HepG2 (cell line): ENCODE measurements at regions not wholly inside any gene's neighbourhood (a gene's known extent, or its start where the extent isn't known, plus 50 kb on each side); places are given as distances from the start of the nearest gene placed in this dataset.

ENCODE experiments used
- ATAC-seq: fragments of 200-7000 bp; cut with Tn5 transposase; 3 replicates; pipeline ENCODE4 v1.9.1; 2020; ENCODE audit warnings: mild to moderate bottlenecking, moderate library complexity
- BruUV-seq: library from RNA; stranded (reverse); fragments of 400-500 nt; replicated peaks from 2 replicates; lab custom pipeline; 2021; lab: Mats Ljungman, UMichigan
- CTCF ChIA-PET: fragments of 300-600 bp; formaldehyde crosslinking; extraction: SDS; loops from one replicate; lab custom pipeline; 2021; ENCODE audit warnings: low total read pairs, inconsistent platforms, low intra/inter-chr PET ratio; lab: Yijun Ruan, JAX
- POLR2A ChIA-PET: fragments of 350-600 bp; sonication (Branson Sonifier 250); formaldehyde crosslinking; loops from one replicate; lab custom pipeline; 2020; ENCODE audit warnings: antibody characterized with exemption, inconsistent platforms; lab: Yijun Ruan, JAX
- DNase-seq: peaks from one replicate; pipeline ENCODE4 v3.0.0-alpha.2; 2015; ENCODE audit warnings: low spot score
- FAIRE-seq: peaks from 3 replicates; lab custom pipeline; 2011; peaks lifted over from hg19 to GRCh38; lab: Jason Lieb, UNC
- H2AFZ ChIP-seq: one replicate; pipeline ENCODE4 v1.6.1; 2011; ENCODE audit warnings: low read length, inconsistent platforms
- H3K27ac ChIP-seq: fragments of 300-600 bp; 3 replicates; pipeline ENCODE4 v1.8.0; 2011; ENCODE audit warnings: mixed run types, mild to moderate bottlenecking, mixed read lengths, low read length, inconsistent platforms; ENCODE audit not compliant: insufficient read depth; ENCODE audit errors: extremely low read length
- H3K27me3 ChIP-seq, 2 experiments: fragments of 200-600 bp in 1 of 2; 2 replicates in 1 of 2; 3 replicates in 1 of 2; pipeline versions ENCODE4 v1.6.0 to v1.8.0; 2011; ENCODE audit warnings: low read length in 2 of 2, mild to moderate bottlenecking in 2 of 2, moderate library complexity in 2 of 2, inconsistent platforms in 1 of 2; ENCODE audit not compliant: insufficient read depth in 2 of 2, control insufficient read depth in 1 of 2
- H3K36me3 ChIP-seq, 2 experiments: fragments of 200-600 bp in 1 of 2; replicated peaks in 1 of 2; 2 replicates in 1 of 2; 3 replicates in 1 of 2; pipeline versions ENCODE4 v1.5.1 to v1.8.0; 2011; ENCODE audit warnings: low read length in 2 of 2, inconsistent platforms in 1 of 2; ENCODE audit not compliant: insufficient read depth in 2 of 2, control insufficient read depth in 1 of 2
- H3K4me1 ChIP-seq: 2 replicates; pipeline ENCODE4 v1.5.1; 2012; ENCODE audit warnings: low read length, inconsistent platforms; ENCODE audit not compliant: insufficient read depth
- H3K4me2 ChIP-seq: 2 replicates; pipeline ENCODE4 v1.6.0; 2011; ENCODE audit warnings: low read depth, low read length, inconsistent platforms
- H3K4me3 ChIP-seq, 3 experiments: fragments of 200-600 bp in 1 of 3; sonication (generic), shearing (Covaris generic) in 1 of 3; replicated peaks in 1 of 3; 2 replicates each; pipeline ENCODE4 v1.5.1; 2011 to 2016; ENCODE audit warnings: low read length in 3 of 3, inconsistent platforms in 2 of 3, low read depth in 2 of 3, mild to moderate bottlenecking in 2 of 3, control low read depth in 1 of 3, mixed read lengths in 1 of 3; ENCODE audit not compliant: insufficient read depth in 1 of 3
- H3K79me2 ChIP-seq: one replicate; pipeline ENCODE4 v1.6.1; 2011; ENCODE audit warnings: low read length, inconsistent platforms; ENCODE audit not compliant: insufficient read depth
- H3K9ac ChIP-seq: 2 replicates; pipeline ENCODE4 v1.6.0; 2011; ENCODE audit warnings: mild to moderate bottlenecking, low read depth, low read length, inconsistent platforms; ENCODE audit not compliant: insufficient read depth
- H3K9me3 ChIP-seq: 2 replicates; pipeline ENCODE4 v1.5.1; 2012; ENCODE audit warnings: mild to moderate bottlenecking, low read length
- H4K20me1 ChIP-seq: 2 replicates; pipeline ENCODE4 v1.6.0; 2011; ENCODE audit warnings: inconsistent platforms, mild to moderate bottlenecking, low read length, moderate library complexity; ENCODE audit not compliant: insufficient read depth
- ATF7 ChIP-seq, 2 experiments: fragments of 450-650 bp in 1 of 2; sonication (generic) in 1 of 2; formaldehyde crosslinking in 1 of 2; IDR thresholded peaks; 2 replicates each; pipeline versions ENCODE4 v1.4.0 to v1.6.1; 2016 to 2020; ENCODE audit warnings: antibody characterized with exemption in 1 of 2, mild to moderate bottlenecking in 1 of 2, missing genetic modification reagents in 1 of 2
- KDM2A ChIP-seq: sonication (generic); formaldehyde crosslinking; IDR thresholded peaks from 2 replicates; pipeline ENCODE4 v1.4.0; 2020; ENCODE audit warnings: low read depth, missing genetic modification reagents, borderline replicate concordance
- NCOR1 ChIP-seq: fragments of 200-600 bp; sonication (generic); IDR thresholded peaks from 2 replicates; pipeline ENCODE4 v1.7.0; 2017; ENCODE audit warnings: antibody characterized with exemption, low read length, borderline replicate concordance
- TP53 ChIP-seq: sonication (generic); formaldehyde crosslinking; conservative IDR thresholded peaks from 2 replicates; pipeline ENCODE4 v1.4.0; 2020; ENCODE audit warnings: missing genetic modification reagents
- ZEB1 ChIP-seq: IDR thresholded peaks from 2 replicates; pipeline ENCODE4 v1.6.1; 2012; ENCODE audit warnings: mild to moderate bottlenecking, low read depth, inconsistent platforms; ENCODE audit not compliant: insufficient replicate concordance
- ZNF121 ChIP-seq: sonication (generic); formaldehyde crosslinking; IDR thresholded peaks from 2 replicates; pipeline ENCODE4 v1.5.0; 2020; ENCODE audit warnings: mild to moderate bottlenecking, missing genetic modification reagents
- ZNF138 ChIP-seq: sonication (generic); formaldehyde crosslinking; IDR thresholded peaks from 2 replicates; pipeline ENCODE4 v1.5.0; 2020; ENCODE audit warnings: mild to moderate bottlenecking, low read depth, missing genetic modification reagents
- ZNF180 ChIP-seq: sonication (generic); formaldehyde crosslinking; IDR thresholded peaks from 2 replicates; pipeline ENCODE4 v1.4.0; 2020; ENCODE audit warnings: low read depth, missing genetic modification reagents, borderline replicate concordance
- ZNF33A ChIP-seq: sonication (generic); formaldehyde crosslinking; IDR thresholded peaks from 2 replicates; pipeline ENCODE4 v1.5.1; 2020; ENCODE audit warnings: missing genetic modification reagents, mild to moderate bottlenecking, moderate library complexity, borderline replicate concordance
- ZNF589 ChIP-seq: sonication (generic); formaldehyde crosslinking; conservative IDR thresholded peaks from 2 replicates; pipeline ENCODE4 v1.8.0; 2022; ENCODE audit warnings: mild to moderate bottlenecking, moderate library complexity, missing genetic modification reagents
- WGBS: methylation state at CpG from one replicate; pipeline ENCODE4 v1.1.6; 2017; ENCODE audit warnings: low lambda C conversion rate; 5-methylcytosine and 5-hydroxymethylcytosine counted together
- in situ Hi-C: cut with HindIII; loops from 2 replicates; pipeline ENCODE4 v1.10.0; 2017; ENCODE audit warnings: low pct_unique_long_range_greater_than_20kb; ENCODE audit not compliant: extremely low pct_ligation_motif_present
- intact Hi-C: fragments of 100-400 bp; cut with micrococcal nuclease; formaldehyde crosslinking; loops from one replicate; pipeline ENCODE4 v1.10.0; 2022; ENCODE audit not compliant: unreplicated experiment
- TF ChIP-seq, protein P1 (sequence below): sonication (generic); formaldehyde crosslinking; IDR thresholded peaks from 2 replicates; pipeline ENCODE4 v1.9.0; 2021; ENCODE audit warnings: missing genetic modification reagents, borderline replicate concordance

DNA sequence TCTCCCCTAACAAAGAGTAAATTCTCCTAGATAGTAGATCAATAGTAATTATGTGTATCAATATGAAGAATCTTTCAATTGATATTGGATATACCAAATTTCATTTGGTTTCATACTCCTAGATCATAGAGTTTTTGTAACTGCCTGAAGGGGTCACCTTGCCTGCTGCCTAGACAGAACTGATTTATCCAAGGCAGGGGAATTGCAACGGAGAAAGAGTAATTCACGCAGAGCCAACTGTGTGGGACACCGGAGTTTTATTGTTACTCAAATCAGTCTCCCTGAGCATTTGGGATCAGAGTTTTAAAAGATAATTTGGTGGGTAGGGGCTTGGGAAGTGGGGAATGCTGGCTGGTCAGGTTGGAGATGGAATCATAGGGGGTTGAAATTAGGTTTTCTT, 92.2 kb upstream of the SLC8A1 start:
- Histone ChIP-seq H3K4me2 (no peak overlapping the region), H3K79me2 (no peaks in the 10 kb centered on the region), H3K27me3 (no peaks in the 10 kb centered on the region), H3K9ac (no peak overlapping the region), H2AFZ (no peak overlapping the region), H3K4me3 (no peak overlapping the region), H3K9me3 (no peaks in the 10 kb centered on the region), H3K4me1 (no peaks in the 10 kb centered on the region), H4K20me1 (no peaks in the 10 kb centered on the region), H3K27ac (no peak overlapping the region), H3K36me3 (no peaks in the 10 kb centered on the region)
- POLR2A ChIA-PET, result no interaction called here
- intact Hi-C loops, result no loop called here
- ATAC-seq, result no peak
- in situ Hi-C loops, result no loop called here
- TF ChIP-seq ZNF121 (CRISPR knock-in tag) (no peak), KDM2A (no peak), NCOR1 (no peak), ATF7 (IDR thresholded peaks at IDR 0.05) (no peak), ATF7 (CRISPR knock-in tag; IDR thresholded peaks at IDR 0.05) (no peak), ZNF180 (CRISPR knock-in tag) (no peak), ZNF589 (CRISPR knock-in tag) (no peak), ZNF33A (CRISPR knock-in tag) (no peak), ZEB1 (no peak), TP53 (CRISPR knock-in tag) (no peak), ZNF138 (CRISPR knock-in tag) (no peak)
- TF ChIP-seq, protein P1, sequence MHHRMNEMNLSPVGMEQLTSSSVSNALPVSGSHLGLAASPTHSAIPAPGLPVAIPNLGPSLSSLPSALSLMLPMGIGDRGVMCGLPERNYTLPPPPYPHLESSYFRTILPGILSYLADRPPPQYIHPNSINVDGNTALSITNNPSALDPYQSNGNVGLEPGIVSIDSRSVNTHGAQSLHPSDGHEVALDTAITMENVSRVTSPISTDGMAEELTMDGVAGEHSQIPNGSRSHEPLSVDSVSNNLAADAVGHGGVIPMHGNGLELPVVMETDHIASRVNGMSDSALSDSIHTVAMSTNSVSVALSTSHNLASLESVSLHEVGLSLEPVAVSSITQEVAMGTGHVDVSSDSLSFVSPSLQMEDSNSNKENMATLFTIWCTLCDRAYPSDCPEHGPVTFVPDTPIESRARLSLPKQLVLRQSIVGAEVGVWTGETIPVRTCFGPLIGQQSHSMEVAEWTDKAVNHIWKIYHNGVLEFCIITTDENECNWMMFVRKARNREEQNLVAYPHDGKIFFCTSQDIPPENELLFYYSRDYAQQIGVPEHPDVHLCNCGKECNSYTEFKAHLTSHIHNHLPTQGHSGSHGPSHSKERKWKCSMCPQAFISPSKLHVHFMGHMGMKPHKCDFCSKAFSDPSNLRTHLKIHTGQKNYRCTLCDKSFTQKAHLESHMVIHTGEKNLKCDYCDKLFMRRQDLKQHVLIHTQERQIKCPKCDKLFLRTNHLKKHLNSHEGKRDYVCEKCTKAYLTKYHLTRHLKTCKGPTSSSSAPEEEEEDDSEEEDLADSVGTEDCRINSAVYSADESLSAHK (CRISPR knock-in tag), result no peak
- 8% methylated on average over 3 of the region's 3 CpGs for WGBS
- FAIRE-seq, result no peak
- CTCF ChIA-PET, result no interaction called here
- DNase-seq, result no peak
- BruUV-seq, result no TSS peak
